ENCODE measurements at regions not wholly inside any gene's neighbourhood (a gene's known extent, or its start where the extent isn't known, plus 50 kb on each side); places are given as distances from the start of the nearest gene placed in this dataset.

DNA sequence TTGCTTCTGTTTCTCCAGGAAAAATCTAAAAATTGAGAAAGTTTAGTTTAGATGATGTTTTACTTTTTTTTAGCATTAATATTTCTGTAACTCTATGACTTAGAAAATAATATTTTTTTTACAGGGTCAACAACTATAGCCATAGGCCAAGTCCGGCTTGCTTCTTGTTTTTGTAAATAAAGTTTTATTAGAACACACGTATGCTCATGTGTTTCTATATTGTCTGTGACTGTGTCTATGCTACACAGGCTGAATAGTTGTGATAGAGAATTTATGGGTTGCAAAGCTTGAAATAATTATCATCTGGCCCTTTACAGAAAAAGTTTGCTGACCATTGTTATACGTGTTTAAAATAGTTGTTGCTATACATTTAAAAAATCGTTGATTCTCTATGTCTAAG, 399.2 kb downstream of the EPM2A start:
- TF ChIP-seq CTCF (IDR thresholded peaks at IDR 0.05; ENCODE audit: low read depth, low read length, poor library complexity, severe bottlenecking), result no peak
- no peak for TF ChIP-seq EZH2phosphoT487 (IDR thresholded peaks at IDR 0.05; ENCODE audit: borderline replicate concordance, low read length)
